HepG2 (cell line): ENCODE measurements at regions not wholly inside any gene's neighbourhood (a gene's known extent, or its start where the extent isn't known, plus 50 kb on each side); places are given as distances from the start of the nearest gene placed in this dataset.

Experiments
- ARNT ChIP-seq: fragments of 450-650 bp; IDR thresholded peaks from 2 replicates; pipeline ENCODE4 v1.6.1; 2017
- CBX5 ChIP-seq: sonication (generic); formaldehyde crosslinking; IDR thresholded peaks from 2 replicates; pipeline ENCODE4 v1.4.0; 2020; ENCODE audit warnings: missing genetic modification reagents, borderline replicate concordance
- CREBL2 ChIP-seq: sonication (generic); formaldehyde crosslinking; IDR thresholded peaks from 2 replicates; pipeline ENCODE4 v1.8.1; 2023; ENCODE audit warnings: missing genetic modification reagents, mild to moderate bottlenecking, borderline replicate concordance
- HOXA3 ChIP-seq: sonication (generic); formaldehyde crosslinking; IDR thresholded peaks from 2 replicates; pipeline ENCODE4 v1.5.0; 2020; ENCODE audit warnings: missing genetic modification reagents
- JUNB ChIP-seq: sonication (generic); formaldehyde crosslinking; IDR thresholded peaks from 2 replicates; pipeline ENCODE4 v1.8.0; 2022; ENCODE audit warnings: missing genetic modification reagents, mild to moderate bottlenecking, borderline replicate concordance
- KDM5A ChIP-seq: fragments of 200-600 bp; sonication (generic); IDR thresholded peaks from 2 replicates; pipeline ENCODE4 v1.7.0; 2018; ENCODE audit warnings: antibody characterized with exemption, mild to moderate bottlenecking, low read length, borderline replicate concordance
- RBM39 ChIP-seq: fragments of 200-400 bp; formaldehyde crosslinking; IDR thresholded peaks from one replicate; pipeline ENCODE4 v1.6.1; 2018; ENCODE audit warnings: antibody characterized with exemption, mild to moderate bottlenecking, low read depth, low read length; ENCODE audit not compliant: poor library complexity, severe bottlenecking
- SATB2 ChIP-seq: sonication (generic); formaldehyde crosslinking; IDR thresholded peaks from 2 replicates; pipeline ENCODE4 v1.5.0; 2020; ENCODE audit warnings: missing genetic modification reagents
- SP5 ChIP-seq: IDR thresholded peaks from 2 replicates; pipeline ENCODE4 v1.6.1; 2016; ENCODE audit warnings: low read depth, borderline replicate concordance
- STAT6 ChIP-seq: sonication (generic); formaldehyde crosslinking; IDR thresholded peaks from 2 replicates; pipeline ENCODE4 v1.4.0; 2020; ENCODE audit warnings: missing genetic modification reagents, mild to moderate bottlenecking, borderline replicate concordance
- SUZ12 ChIP-seq: fragments of 150-350 bp; IDR thresholded peaks from 2 replicates; pipeline ENCODE4 v1.6.1; 2014; ENCODE audit warnings: low read depth, low read length
- SYNCRIP ChIP-seq: fragments of 200-400 bp; formaldehyde crosslinking; IDR thresholded peaks from 2 replicates; pipeline ENCODE4 v1.6.1; 2018; ENCODE audit warnings: mild to moderate bottlenecking, low read depth, low read length; ENCODE audit not compliant: insufficient read depth
- TERF1 ChIP-seq: sonication (generic); formaldehyde crosslinking; IDR thresholded peaks from 2 replicates; pipeline ENCODE4 v1.8.0; 2022; ENCODE audit warnings: mild to moderate bottlenecking, missing genetic modification reagents, moderate library complexity
- TGIF2 ChIP-seq: IDR thresholded peaks from 2 replicates; pipeline ENCODE4 v1.6.1; 2016; ENCODE audit warnings: control low read depth, missing compliant biosample characterization
- TIGD3 ChIP-seq: sonication (generic); formaldehyde crosslinking; IDR thresholded peaks from 2 replicates; pipeline ENCODE4 v1.5.1; 2020; ENCODE audit warnings: mild to moderate bottlenecking, missing genetic modification reagents, borderline replicate concordance
- TRAFD1 ChIP-seq: sonication (generic); formaldehyde crosslinking; IDR thresholded peaks from 2 replicates; pipeline ENCODE4 v1.5.1; 2020; ENCODE audit warnings: missing genetic modification reagents, mild to moderate bottlenecking, borderline replicate concordance
- ZBTB38 ChIP-seq: sonication (generic); formaldehyde crosslinking; IDR thresholded peaks from 2 replicates; pipeline ENCODE4 v1.5.1; 2020; ENCODE audit warnings: mild to moderate bottlenecking, missing genetic modification reagents
- ZBTB8A ChIP-seq: sonication (generic); formaldehyde crosslinking; IDR thresholded peaks from 2 replicates; pipeline ENCODE4 v1.4.0; 2020; ENCODE audit warnings: mild to moderate bottlenecking, low read depth, missing genetic modification reagents, borderline replicate concordance
- ZFP36L2 ChIP-seq: sonication (generic); formaldehyde crosslinking; IDR thresholded peaks from 2 replicates; pipeline ENCODE4 v1.4.0; 2020; ENCODE audit warnings: missing genetic modification reagents
- ZNF274 ChIP-seq: sonication (generic); formaldehyde crosslinking; IDR thresholded peaks from 2 replicates; pipeline ENCODE4 v1.5.1; 2020; ENCODE audit warnings: mild to moderate bottlenecking, missing genetic modification reagents
- ZNF878 ChIP-seq: sonication (generic); formaldehyde crosslinking; IDR thresholded peaks from 2 replicates; pipeline ENCODE4 v1.8.1; 2023; ENCODE audit warnings: mild to moderate bottlenecking, missing genetic modification reagents, moderate library complexity

DNA sequence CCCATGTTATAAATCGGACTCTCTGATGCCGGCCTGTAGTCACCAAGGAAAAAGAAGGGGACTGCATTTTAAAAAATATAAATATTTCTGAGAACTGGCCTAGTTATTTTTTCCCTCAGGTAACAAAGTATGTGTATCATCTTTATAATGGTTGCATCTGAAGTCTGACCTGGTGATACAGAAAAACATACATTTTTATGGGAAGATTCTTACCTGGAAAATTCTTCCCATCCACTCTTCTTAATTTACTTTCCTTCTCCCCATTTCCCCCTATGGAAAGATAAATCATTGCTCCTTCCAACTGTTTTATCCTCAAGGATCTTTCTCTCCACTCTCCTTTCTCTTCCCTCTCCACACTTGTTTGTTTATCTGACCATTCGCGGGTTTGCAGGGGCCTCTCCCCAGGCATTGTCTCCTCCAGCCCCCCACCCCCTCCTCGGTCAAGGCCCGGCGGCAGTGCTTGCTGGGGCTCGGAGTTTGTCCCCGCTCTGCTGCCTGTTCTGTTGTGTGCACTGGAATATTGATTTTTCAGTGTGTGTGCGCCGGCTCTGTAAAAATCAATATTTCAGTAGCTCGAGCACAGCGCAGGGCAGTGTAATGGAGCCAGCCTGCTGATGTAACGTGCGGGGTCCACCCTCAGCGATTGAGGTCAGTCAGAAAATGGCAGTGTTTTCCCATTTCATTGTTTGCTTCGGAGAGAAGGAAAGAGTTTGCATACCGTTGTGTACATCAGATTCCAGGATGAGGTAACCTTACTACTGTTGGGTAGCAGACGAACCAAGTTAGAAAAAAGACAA lies 199.5 kb upstream of the NFE2L3 start (continued):
- TF ChIP-seq STAT6 (no peak), TIGD3 (no peak), ZBTB38 (peak; percentile 75; the same call in 1 of the 2 replicates), RBM39 (no peak), CREBL2 (CRISPR knock-in tag) (no peak), SYNCRIP (no peak), TGIF2 (CRISPR knock-in tag) (no peak), TERF1 (CRISPR knock-in tag) (no peak), TRAFD1 (CRISPR knock-in tag) (0 out of 2 replicates have a peak, but pooled peaks have one; percentile 39), CBX5 (peak; percentile 97; the same call in 1 of the 2 replicates), ZNF878 (peak; percentile 66), ZBTB8A (CRISPR knock-in tag) (no peak), JUNB (CRISPR knock-in tag) (peak; percentile 83; the same call in 1 of the 2 replicates), ZNF274 (CRISPR knock-in tag) (0 out of 2 replicates have a peak, but pooled peaks have one; percentile 36), ZFP36L2 (CRISPR knock-in tag) (no peak), SP5 (peak; percentile 63; the same call in 1 of the 2 replicates), KDM5A (no peak; the same call in 1 of the 2 replicates), HOXA3 (CRISPR knock-in tag) (peak; percentile 98), ARNT (no peak), SUZ12 (no peak), SATB2 (CRISPR knock-in tag) (0 out of 2 replicates have a peak, but pooled peaks have one; percentile 63)
